ENCODE measurements at regions not wholly inside any gene's neighbourhood (a gene's known extent, or its start where the extent isn't known, plus 50 kb on each side); places are given as distances from the start of the nearest gene placed in this dataset.

DNA sequence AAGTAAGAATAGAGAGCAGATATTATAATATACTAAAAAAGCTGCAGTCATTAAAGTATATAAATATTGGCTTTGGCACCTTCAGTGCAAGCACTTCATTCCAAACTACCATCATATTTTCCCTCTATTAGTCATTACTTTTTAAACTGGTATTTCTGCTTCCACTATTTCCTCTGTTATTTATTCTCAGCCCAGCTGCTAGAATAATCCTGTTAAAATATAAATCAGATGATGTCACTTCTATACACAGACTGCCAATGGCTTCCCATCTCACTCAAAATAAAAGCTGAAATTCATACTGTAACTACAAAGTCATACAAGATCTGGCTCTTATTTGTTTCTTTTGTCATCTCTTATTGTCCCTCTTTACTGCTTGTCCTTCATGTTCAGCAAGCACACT, 432.9 kb downstream of the TLE4 start:
- no peak for TF ChIP-seq TGIF2 (CRISPR knock-in tag; IDR thresholded peaks at IDR 0.05)
- no peak for TF ChIP-seq ZKSCAN1 (IDR thresholded peaks at IDR 0.05; ENCODE audit: low read depth, low read length)
- TF ChIP-seq, protein P1, sequence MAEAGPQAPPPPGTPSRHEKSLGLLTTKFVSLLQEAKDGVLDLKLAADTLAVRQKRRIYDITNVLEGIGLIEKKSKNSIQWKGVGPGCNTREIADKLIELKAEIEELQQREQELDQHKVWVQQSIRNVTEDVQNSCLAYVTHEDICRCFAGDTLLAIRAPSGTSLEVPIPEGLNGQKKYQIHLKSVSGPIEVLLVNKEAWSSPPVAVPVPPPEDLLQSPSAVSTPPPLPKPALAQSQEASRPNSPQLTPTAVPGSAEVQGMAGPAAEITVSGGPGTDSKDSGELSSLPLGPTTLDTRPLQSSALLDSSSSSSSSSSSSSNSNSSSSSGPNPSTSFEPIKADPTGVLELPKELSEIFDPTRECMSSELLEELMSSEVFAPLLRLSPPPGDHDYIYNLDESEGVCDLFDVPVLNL (CRISPR knock-in tag; IDR thresholded peaks at IDR 0.05; ENCODE audit: low read depth): no peak
- no peak for TF ChIP-seq NR2C2 (CRISPR knock-in tag; IDR thresholded peaks at IDR 0.05)
- TF ChIP-seq NR2C2 (tag; IDR thresholded peaks at IDR 0.05): no peak
- TF ChIP-seq ZNF699 (CRISPR knock-in tag; IDR thresholded peaks at IDR 0.05; ENCODE audit: insufficient replicate concordance): no peak
